RWPE2 (cell line): ENCODE measurements at regions not wholly inside any gene's neighbourhood (a gene's known extent, or its start where the extent isn't known, plus 50 kb on each side); places are given as distances from the start of the nearest gene placed in this dataset.

Experiments used
- ATAC-seq: fragments of 200-7000 bp; cut with Tn5 transposase; 3 replicates; pipeline ENCODE4 v1.9.1; 2021; ENCODE audit warnings: low read depth
- DNase-seq: peaks from one replicate; pipeline ENCODE4 v3.0.0-alpha.2; 2020; ENCODE audit warnings: low spot score
- H3K27ac ChIP-seq: fragments of 450-650 bp; 2 replicates; pipeline ENCODE4 v1.5.1; 2017; ENCODE audit warnings: mild to moderate bottlenecking; ENCODE audit not compliant: poor library complexity, severe bottlenecking
- H3K27me3 ChIP-seq: fragments of 250-450 bp; sonication (Bioruptor Pico); 2 replicates; pipeline ENCODE4 v1.5.1; 2021; ENCODE audit warnings: mild to moderate bottlenecking, moderate library complexity; ENCODE audit not compliant: insufficient read depth, poor library complexity, severe bottlenecking
- H3K36me3 ChIP-seq: fragments of 250-450 bp; sonication (Bioruptor Pico); 2 replicates; pipeline ENCODE4 v1.5.1; 2020; ENCODE audit warnings: low read depth, mild to moderate bottlenecking, moderate library complexity
- H3K4me1 ChIP-seq: fragments of 250-450 bp; sonication (Bioruptor Pico); 2 replicates; pipeline ENCODE4 v1.5.1; 2021; ENCODE audit warnings: mild to moderate bottlenecking, moderate library complexity; ENCODE audit not compliant: insufficient read depth, poor library complexity, severe bottlenecking
- H3K4me3 ChIP-seq: fragments of 250-450 bp; sonication (Bioruptor Pico); 2 replicates; pipeline ENCODE4 v1.5.1; 2021; ENCODE audit warnings: mild to moderate bottlenecking, moderate library complexity; ENCODE audit not compliant: severe bottlenecking
- H3K9me3 ChIP-seq: fragments of 250-450 bp; sonication (Bioruptor Pico); 2 replicates; pipeline ENCODE4 v1.5.1; 2021; ENCODE audit warnings: mild to moderate bottlenecking, moderate library complexity; ENCODE audit not compliant: severe bottlenecking
- TF ChIP-seq, protein P1 (sequence below): fragments of 450-650 bp; IDR thresholded peaks from one replicate; pipeline ENCODE4 v1.5.1; 2017; ENCODE audit warnings: mild to moderate bottlenecking, moderate library complexity; ENCODE audit not compliant: poor library complexity, severe bottlenecking

DNA sequence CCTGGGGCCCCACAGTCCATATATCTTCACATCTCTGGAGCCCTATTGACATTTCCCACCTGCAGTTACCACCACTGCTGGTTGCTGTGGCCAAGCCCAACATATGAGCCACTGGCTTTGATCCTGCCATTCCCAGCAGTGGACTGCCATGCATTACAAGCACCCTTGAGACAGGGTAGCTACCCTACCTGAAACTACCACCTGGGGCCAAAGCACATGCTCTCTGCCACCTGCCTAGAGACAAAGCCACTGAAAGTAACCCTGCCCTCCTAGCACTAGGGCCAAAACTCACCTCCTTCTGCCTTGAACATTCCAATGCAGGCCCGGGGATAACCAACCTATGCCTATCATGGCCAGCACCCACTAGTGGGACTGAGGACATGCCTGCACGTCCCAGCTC, 255.5 kb upstream of the KHDRBS2 start:
- Histone ChIP-seq H3K4me1 (no peaks in the 10 kb centered on the region), H3K27ac (no peak overlapping the region), H3K4me3 (no peak overlapping the region), H3K9me3 (no peaks in the 10 kb centered on the region), H3K27me3 (no peaks in the 10 kb centered on the region), H3K36me3 (no peaks in the 10 kb centered on the region)
- TF ChIP-seq, protein P1, sequence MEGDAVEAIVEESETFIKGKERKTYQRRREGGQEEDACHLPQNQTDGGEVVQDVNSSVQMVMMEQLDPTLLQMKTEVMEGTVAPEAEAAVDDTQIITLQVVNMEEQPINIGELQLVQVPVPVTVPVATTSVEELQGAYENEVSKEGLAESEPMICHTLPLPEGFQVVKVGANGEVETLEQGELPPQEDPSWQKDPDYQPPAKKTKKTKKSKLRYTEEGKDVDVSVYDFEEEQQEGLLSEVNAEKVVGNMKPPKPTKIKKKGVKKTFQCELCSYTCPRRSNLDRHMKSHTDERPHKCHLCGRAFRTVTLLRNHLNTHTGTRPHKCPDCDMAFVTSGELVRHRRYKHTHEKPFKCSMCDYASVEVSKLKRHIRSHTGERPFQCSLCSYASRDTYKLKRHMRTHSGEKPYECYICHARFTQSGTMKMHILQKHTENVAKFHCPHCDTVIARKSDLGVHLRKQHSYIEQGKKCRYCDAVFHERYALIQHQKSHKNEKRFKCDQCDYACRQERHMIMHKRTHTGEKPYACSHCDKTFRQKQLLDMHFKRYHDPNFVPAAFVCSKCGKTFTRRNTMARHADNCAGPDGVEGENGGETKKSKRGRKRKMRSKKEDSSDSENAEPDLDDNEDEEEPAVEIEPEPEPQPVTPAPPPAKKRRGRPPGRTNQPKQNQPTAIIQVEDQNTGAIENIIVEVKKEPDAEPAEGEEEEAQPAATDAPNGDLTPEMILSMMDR = no peak
- no peak for ATAC-seq
- no peak for DNase-seq

DNA sequence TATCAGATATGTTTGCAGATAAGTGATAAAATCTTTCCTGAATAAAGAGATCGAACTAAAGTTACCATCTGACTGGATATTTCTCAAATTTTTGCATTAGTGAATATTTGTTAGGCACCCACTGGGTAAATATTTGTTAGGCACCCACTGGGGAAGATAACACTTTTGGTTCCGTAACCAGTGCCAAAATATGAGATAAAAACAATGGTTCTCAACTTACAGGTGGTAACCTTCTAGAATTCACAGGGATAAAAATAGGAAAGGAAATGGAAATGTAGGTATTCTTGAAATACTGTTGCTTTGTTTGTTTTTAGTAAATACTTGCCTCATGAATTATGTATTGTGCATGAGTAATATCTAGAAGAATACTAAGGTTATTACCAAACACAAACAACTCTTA, 245.0 kb upstream of the KHDRBS2 start:
- H3K27ac ChIP-seq = no peak overlapping the region
- no peaks in the 10 kb centered on the region for H3K36me3 ChIP-seq
- TF ChIP-seq, protein P1 = no peak
- no peaks in the 10 kb centered on the region for H3K9me3 ChIP-seq
- ATAC-seq (no peak), DNase-seq (no peak)
- H3K4me3 ChIP-seq = no peak overlapping the region
- H3K27me3 ChIP-seq = no peaks in the 10 kb centered on the region
- H3K4me1 ChIP-seq = no peaks in the 10 kb centered on the region

DNA sequence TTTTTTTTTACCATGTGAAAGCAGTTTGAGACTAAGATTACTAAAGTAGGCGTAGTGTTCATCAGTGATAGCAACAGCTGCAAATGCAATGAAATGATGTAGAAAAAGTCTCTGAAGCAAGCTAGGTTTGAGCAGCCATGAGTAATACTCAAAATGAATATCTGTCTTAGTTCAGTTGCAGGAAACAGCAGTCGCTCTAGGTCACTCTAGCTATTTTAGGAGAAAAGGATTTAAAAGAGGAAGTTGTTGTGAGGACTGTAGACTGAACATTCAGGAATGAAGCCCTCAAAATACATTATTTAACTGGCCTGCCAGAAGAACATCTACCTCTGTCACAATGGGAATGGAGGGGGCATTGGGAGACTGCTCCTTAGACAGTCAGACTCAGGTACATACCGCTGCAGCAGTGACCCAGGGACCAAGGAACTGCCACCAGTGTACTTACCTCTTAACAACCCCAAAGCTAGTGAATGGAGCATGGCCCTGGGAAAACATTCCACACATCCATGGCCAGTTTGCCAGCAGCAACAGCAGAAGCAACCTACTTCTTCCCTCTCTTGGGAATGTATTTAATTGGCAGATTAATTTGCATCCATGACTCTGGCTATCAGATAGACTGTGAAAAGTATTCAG, 243.0 kb upstream of the KHDRBS2 start:
- DNase-seq = no peak
- H3K36me3 ChIP-seq = no peaks in the 10 kb centered on the region
- no peak for ATAC-seq

DNA sequence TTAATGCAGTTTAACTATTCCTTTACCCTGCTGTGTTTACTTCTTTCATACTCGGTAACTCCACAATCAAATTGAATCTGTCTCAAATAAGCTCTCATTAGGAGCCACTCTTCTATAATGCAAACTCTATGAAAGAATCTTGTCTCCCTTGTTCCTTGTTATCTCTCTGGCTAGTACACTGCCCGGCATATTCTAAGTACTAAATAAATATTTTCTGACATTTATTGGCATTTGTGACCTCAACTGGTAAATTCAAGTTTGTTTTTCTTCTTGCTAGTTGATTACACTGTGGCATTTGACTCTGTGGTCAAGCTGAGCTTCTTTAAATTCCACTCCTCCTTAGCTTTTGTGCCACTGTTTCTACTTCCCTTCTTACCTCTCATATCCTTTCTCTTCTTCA, 237.6 kb upstream of the KHDRBS2 start:
- no peaks in the 10 kb centered on the region for H3K36me3 ChIP-seq
- ATAC-seq = no peak
- no peaks in the 10 kb centered on the region for H3K9me3 ChIP-seq
- no peak overlapping the region for H3K4me3 ChIP-seq
- H3K27ac ChIP-seq = no peak overlapping the region
- TF ChIP-seq, protein P1 = no peak
- DNase-seq = no peak
- no peaks in the 10 kb centered on the region for H3K4me1 ChIP-seq
- H3K27me3 ChIP-seq = no peaks in the 10 kb centered on the region

More for the DNA sequence above, 243.0 kb upstream of the KHDRBS2 start:
- Histone ChIP-seq H3K27ac (no peak overlapping the region), H3K4me1 (no peaks in the 10 kb centered on the region), H3K9me3 (no peaks in the 10 kb centered on the region), H3K4me3 (no peak overlapping the region), H3K27me3 (no peaks in the 10 kb centered on the region)
- TF ChIP-seq, protein P1 = no peak

DNA sequence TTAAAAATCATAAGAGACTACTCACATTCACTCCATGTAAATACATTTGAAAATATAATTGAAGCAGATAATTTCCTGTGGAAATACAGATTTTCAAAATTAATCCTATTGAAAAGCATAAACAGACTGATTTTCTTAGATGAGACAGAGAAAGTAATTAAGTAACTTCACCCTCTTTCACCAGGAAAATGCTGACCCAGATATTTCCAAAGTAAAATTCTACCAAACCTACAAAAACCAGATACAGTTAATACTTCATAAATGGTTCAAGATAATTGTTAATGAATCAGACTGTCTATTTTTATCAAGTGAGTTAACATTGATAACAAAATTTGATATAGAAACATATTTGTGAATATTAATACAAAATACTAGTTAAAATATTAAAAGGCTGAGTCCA, 233.5 kb upstream of the KHDRBS2 start:
- Histone ChIP-seq H3K4me1 (no peaks in the 10 kb centered on the region), H3K27ac (no peak overlapping the region), H3K36me3 (no peaks in the 10 kb centered on the region), H3K4me3 (no peak overlapping the region), H3K9me3 (no peaks in the 10 kb centered on the region), H3K27me3 (no peaks in the 10 kb centered on the region)
- TF ChIP-seq, protein P1 = no peak
- DNase-seq (no peak), ATAC-seq (no peak)
